ENCODE measurements at regions not wholly inside any gene's neighbourhood (a gene's known extent, or its start where the extent isn't known, plus 50 kb on each side); places are given as distances from the start of the nearest gene placed in this dataset.

- no peak for DNase-seq
Measured at GRCh38 chr12:107283652-107284051, 190.3 kb upstream of the CRY1 start.

DNA sequence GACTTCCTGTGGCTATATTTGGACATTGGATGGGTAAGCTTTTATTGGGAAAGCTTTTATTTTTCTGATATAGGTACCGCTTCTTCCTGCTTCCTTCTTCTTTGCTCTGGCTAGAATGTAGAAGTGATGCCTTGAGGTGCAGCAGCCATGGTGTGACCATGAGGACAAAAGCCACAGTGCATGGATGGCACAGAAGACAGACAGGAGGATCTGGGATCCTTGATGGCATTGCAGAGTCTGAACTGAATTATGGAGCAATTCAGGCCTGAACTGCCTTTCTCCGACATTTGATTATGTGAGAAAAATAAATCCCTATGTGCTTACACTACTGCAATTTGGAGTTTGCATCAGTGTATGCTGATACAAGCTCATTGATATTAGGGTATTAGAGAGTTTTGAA is 191.3 kb upstream of the CRY1 start:
- no peak for DNase-seq

DNA sequence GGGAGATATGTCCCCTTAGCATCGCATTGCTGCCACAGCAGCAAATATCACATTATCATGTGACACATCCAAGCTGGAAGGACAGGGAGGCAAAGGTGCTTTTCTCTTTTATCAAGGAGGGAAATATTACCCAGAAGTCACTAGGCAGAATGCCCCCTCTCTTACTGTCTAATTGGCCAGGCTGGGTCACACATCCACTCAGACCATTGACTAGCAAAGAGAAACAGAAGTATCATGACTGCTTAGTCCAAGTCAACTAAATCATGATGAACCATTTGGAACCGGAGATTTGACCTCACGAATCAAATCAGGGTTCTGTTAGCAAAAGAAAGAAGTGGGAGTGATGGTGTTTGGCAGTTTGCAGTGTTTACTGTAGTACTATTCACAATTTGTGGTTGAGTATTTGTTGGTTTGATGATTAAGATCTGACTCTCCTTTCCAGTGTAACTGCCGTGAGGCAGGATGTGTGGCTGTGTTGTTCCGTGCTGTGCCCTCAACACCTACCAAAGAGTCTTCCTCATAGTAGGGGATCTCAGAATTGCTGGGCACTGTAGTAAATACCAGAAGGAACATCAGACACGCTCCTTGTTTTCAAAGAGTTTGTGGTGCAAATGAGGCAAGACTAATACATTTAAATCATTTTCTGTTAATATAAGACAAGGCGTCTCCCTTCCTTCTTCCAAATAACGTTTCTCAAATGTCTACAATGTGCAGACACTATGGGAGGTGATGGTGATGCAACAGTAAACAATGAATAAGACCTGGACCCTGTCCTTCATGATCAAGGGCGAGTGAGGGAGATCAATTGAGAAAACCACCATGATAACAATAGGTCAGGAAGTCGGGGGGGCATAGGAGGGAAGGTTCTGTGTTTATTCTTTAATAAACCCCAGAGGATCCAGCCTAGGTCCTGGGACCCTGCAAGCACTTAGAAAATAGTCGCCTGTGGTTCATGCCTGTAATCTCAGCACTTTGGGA is 194.4 kb upstream of the CRY1 start:
- DNase-seq: no peak

GRCh38 chr12:107288414-107289127 is 195.2 kb upstream of the CRY1 start:
- peak; percentile 0 for DNase-seq

- DNase-seq: no peak
Measured at GRCh38 chr12:107291018-107291417, 197.7 kb upstream of the CRY1 start.

GRCh38 chr12:107296681-107297089 is 203.3 kb upstream of the CRY1 start:
- no peak for DNase-seq

- DNase-seq: no peak
Measured at GRCh38 chr12:107302649-107303341, 209.4 kb upstream of the CRY1 start.

DNA sequence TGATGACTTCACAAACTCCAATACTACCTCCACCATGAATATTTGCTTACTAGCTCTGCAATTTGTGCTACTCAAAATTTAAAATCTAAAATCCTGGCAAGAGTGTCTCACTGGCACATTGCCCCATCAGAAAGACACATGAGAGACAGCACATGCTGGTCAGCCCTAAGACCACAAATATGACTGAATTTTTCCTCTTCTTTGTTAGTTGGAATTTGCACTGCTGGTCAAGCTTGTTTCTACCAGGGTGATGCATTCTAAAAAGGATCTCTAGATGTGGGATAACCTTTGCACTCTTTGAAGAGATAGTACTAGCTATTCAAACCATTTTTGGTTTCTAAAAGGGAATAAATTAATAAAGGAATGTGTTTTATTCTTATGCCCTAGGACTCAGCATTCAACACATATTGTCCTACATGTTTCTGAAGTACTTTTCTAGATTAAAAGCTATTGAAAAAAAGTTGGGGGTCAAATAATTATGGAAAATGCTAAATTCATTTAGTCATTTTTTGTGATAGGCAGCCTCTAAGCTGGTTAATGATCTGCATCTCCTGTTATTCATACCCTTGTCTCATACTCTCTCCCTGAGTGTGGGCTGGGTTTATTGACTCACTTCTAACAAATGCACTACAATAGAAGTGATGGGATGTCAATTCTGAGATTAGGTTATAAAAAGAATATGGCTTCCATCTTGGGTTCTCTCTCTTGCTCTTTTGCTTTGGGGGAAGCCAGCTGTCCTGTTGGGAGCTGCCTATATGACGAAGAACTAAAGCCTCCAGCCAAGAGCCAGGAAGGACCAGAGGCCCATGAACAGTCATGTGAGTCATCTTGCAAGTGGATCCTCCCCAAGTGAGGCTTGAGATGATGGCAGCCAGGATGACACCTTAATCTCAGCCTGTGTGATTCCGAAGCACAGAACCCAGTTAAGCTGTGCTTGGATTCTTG is 211.5 kb upstream of the CRY1 start:
- no peak for DNase-seq

DNA sequence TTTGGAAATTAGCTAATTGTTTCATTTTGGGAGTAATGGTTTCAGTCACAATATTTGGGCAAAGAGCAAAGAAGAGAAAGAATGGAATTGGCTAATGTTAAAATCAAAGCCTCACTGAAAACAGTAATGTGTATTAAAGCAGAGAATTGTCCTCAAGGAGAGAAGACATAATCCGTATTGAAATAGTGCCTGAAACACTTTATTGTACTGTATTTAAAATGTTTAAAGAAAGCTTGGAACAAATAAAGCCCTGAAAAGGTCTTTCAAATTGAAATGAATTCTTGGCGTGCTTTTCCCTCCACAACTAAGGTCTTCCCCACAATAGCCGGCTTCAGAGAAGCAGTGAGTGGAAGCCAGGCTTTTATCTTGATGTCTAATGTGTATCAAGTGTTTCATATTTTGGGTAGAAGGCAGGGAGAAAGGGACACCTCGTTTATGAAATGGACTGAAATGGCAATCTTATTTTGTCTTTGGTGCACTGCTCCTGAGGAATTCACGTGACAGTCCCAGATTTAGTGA is 212.9 kb upstream of the CRY1 start:
- no peak for DNase-seq

- no peak for DNase-seq
Measured at GRCh38 chr12:107308310-107308709, 215.0 kb upstream of the CRY1 start.

DNA sequence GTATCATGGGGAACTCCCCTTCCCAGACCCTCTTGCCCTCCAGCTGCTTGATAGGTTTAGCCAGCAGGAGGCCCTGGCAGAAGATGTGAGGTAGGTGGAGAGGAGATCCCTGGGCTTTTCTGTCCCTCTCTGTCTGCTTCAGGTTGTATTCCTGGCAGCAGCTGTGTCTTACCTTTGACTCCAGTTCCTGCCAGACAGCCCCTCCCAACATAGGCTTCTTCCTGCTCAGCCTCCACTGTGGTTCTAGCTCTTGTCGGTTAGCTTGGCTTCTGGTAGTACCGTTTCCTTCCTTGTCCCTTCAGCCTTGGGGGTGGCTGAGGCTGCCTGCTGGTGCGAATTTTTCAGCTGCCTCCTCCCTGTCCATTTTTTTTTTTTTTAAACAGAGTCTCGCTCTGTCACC is 215.7 kb upstream of the CRY1 start:
- DNase-seq: no peak

DNA sequence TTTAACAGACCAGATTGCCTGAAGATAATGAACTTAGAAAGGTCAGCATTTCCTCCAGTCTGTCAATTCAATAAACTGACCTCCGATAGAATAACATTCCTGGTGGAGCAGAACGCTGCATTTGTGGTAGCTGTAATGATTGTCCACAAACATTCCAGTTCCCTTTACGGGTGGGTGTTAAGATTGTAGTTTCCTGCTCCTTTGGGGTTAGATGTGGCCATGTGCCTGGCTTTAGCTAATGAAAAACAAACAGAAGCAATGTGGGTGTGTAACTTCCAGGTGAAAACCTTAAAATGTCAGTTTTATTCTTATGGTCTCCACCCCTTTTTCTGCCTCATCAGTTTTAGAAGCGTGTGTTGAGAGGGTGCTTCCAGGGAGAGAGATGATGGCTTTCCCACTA is 217.3 kb upstream of the CRY1 start:
- no peak for DNase-seq

GRCh38 chr12:107311682-107312081 is 218.3 kb upstream of the CRY1 start:
- DNase-seq: no peak

DNA sequence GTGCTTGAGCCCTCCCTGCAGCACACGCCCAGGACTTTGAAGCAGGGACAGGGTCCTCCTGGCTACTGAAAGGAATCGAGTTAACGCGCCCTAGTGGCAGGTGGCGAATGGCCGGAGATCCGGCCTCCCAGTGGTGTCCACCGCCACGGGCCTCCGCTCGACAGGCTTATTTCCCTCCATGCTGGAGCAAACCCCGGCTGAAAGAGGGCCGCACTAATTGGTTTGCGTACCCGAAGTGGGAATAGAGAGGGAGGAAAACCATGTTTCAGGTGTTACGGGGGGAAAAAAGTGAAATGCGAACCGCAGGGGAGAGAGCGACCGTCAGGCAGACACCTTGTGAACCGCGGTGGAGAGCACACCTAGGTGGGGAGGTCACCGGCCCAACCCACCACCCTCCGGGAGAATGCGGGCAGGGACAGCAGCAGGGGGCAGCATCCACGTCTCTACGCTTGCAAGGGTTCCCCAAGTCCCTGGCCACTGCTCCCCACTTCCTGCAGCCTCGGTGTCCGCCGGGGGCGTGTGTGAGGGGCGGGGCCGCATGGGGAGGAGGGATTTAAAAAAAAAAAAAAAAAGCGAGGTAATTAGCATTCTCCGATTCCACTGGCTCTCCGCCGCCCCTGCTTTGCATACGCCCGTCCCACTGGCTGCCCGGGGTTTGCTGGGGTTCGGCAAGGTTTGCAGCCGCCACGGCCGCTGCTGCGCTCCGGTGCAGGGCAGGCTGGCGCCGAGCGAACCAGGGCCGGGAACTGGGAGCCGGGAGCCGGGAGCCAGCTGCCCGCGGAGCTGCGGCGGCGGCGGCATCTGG is 224.6 kb upstream of the CRY1 start:
- peak; percentile 92 for DNase-seq

DNA sequence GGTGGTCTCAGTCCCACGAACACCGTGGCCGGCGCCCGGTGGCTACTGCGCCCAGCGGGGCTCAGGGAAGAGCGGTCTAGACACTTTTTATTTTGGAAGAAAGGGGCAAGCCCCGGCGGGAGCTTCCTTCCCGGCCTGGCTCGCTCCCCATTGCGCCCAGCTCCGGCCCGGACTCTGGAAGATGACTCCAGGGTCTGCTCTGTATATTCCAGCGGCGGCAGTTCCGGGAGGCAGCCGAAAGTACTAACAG is 225.1 kb upstream of the CRY1 start:
- DNase-seq: no peak

- no peak for DNase-seq
Measured at GRCh38 chr12:107318806-107319532, 225.6 kb upstream of the CRY1 start.

DNA sequence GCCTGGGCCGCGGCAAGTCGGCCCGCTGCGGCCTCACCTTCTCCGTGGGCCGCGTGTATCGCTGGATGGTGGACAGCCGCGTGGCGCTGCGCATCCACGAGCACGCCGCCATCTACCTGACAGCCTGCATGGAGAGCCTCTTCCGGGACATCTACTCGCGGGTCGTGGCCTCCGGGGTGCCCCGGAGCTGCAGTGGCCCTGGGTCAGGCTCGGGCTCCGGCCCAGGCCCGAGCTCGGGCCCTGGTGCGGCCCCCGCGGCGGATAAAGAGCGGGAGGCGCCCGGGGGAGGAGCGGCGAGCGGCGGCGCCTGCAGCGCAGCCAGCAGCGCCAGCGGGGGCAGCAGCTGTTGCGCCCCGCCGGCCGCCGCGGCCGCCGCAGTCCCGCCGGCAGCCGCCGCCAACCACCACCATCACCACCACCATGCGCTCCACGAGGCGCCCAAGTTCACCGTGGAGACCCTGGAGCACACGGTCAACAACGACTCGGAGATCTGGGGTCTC is 226.2 kb upstream of the CRY1 start:
- no peak for DNase-seq

- no peak for DNase-seq
Measured at GRCh38 chr12:107320033-107320928, 226.9 kb upstream of the CRY1 start.

- DNase-seq: peak; percentile 21
Measured at GRCh38 chr12:107320929-107321631, 227.7 kb upstream of the CRY1 start.

All from NCI-H1436 (cell line).